ENCODE measurements at regions not wholly inside any gene's neighbourhood (a gene's known extent, or its start where the extent isn't known, plus 50 kb on each side); places are given as distances from the start of the nearest gene placed in this dataset.
A peak's percentile ranks its signal among the peaks of the same experiment; 100 is the strongest.
"Not testable (repeated sequence)": the region's sequence is repeated elsewhere in the genome, so short reads cannot be mapped to it uniquely, and the experiment has no call there.

GRCh38 chr6:109252261-109253041, 129.8 kb downstream of the CD164 start:
- DNase-seq: no peak

GRCh38 chr6:109251839-109252238, 130.4 kb downstream of the CD164 start:
- no peak for DNase-seq

DNA sequence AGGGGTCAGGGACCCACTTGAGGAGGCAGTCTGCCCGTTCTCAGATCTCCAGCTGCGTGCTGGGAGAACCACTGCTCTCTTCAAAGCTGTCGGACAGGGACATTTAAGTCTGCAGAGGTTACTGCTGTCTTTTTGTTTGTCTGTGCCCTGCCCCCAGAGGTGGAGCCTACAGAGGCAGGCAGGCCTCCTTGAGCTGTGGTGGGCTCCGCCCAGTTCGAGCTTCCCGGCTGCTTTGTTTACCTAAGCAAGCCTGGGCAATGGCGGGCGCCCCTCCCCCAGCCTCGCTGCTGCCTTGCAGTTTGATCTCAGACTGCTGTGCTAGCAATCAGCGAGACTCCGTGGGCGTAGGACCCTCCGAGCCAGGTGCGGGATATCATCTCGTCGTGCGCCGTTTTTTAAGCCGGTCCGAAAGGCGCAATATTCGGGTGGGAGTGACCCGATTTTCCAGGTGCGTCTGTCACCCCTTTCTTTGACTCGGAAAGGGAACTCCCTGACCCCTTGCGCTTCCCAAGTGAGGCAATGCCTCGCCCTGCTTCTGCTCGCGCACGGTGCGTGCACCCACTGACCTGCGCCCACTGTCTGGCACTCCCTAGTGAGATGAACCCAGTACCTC, 131.6 kb downstream of the CD164 start:
- not testable (repeated sequence) for DNase-seq

- no peak for DNase-seq
Observed at GRCh38 chr6:109243863-109244825, 138.1 kb downstream of the CD164 start.

- DNase-seq: peak; percentile 73
Observed at GRCh38 chr6:109242925-109243324, 139.3 kb downstream of the CD164 start.

- DNase-seq: no peak
Observed at GRCh38 chr6:109242029-109242428, 140.2 kb downstream of the CD164 start.

DNA sequence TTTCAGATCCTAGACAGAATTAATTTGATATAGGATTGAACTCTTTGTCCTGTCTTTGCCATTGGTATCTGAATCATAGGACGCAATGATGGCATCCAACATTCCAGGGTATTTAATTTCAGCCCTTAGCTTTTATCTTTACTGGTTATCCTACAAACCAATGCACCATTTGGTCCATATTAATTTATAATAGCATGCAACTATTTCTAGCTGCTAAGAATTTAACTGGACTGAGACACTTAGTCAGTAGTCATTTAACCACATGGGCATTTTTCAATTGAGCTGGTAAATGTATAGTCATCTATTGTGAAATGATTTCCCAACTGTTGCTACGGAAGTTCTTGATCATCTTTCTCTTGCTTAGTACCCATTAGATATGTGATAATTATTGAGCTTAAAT, 141.1 kb downstream of the CD164 start:
- peak; percentile 81 for DNase-seq

- DNase-seq: no peak
Observed at GRCh38 chr6:109240370-109241084, 141.7 kb downstream of the CD164 start.

GRCh38 chr6:109239651-109240321, 142.5 kb downstream of the CD164 start:
- DNase-seq: no peak

DNA sequence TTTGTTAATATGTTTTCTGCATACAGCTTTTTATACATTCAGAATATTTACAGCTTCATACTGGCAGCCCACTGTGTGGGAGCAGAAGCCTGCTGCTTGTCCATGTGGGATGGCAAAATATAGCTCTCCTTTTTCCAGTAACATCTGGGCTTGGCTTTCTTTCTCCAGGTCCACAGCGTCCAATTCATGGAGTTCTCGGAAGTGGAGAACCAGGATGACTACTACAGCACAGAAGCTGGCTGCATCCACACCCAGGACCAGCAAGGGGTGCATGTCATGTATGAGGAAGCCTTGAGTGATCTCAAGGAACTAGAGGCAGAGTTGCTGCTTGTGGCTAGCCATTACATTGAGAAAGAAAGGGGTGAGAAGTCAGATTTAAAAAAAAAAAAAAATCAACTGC, 143.1 kb downstream of the CD164 start:
- no peak for DNase-seq

DNA sequence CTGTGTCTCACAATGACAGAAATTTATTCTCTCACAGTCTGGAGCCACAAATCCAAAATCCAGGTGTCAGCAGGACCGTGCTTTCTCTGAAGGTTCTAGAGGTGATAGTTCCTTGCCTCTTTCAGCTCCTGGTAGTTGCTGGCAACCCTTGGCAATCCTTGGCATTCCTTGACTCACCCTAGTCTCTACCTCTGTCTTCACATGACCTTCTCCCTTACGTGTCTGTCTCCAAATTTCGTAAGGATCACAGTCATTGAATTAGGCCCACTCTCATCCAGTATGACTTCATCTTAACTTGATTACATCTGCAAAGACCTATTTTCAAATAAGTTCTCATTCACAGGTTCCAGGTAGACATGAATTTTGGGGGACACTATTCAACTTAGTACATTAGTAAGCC, 143.1 kb downstream of the CEP57L1 start:
- no peak for DNase-seq

DNA sequence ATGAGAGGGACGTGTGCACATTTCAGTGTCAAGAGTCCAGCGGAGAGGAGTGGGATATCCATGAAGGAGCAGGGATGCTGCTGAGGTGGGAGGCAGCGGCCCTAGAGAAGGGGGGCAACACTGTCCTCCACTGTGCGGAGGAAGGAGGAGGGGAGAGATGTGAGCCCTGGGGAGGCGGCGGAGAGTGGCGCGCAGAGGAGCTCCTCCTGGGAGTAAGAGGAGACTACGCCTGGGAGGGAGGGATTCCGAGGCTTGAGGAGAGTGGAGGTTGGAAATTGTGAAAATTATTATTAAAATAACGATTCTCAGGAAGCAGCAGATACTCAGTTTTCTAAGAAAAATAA, 142.7 kb downstream of the CEP57L1 start:
- DNase-seq: no peak

- DNase-seq: peak; percentile 35
Observed at GRCh38 chr6:109237077-109237985, 142.0 kb downstream of the CEP57L1 start.

DNA sequence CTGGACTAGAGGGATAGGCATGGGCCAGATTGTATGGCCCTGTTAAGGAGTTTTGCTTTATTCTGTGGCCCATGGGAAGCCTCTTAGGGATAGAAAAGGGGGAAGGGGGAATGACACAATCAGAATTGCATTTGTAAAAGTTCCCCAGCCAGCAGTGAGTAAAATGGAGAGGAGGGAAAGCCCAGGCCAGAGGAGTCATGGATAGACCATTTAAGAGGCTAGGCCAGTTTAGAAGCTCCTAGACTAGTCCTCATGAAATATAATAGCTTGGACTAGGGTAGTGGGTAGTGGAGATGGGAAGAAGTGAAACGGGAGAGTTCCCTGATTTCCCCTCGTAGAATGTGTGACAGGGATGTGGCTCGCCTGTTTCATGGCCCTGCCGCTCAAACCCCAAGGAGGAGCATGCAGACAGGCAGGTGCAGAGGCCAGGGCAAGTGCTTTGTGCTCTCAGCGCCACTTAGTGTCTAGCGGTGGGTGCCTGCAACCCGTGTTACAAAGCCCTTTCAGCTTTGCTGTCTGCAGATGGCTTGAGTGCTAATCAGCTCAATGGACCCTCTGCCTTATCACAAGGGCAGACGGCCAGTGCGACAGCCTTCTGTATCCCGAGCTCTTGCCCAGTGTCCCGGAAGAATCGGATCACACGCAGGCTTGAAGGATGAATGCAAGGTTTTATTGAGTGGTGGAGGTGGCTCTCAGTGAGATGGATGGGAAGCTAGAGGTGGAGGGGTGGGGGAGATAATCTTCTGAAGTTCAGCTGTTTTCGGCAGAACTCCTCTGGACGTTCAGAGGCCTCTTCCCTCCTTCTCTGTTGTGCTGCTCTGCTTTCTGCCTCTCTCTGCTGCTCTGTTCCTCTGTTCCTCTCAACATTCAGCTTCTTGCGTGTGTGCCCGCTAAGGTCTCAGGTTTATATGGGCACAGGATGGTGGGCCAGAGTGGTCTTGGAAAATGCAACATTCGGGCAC, 141.1 kb downstream of the CEP57L1 start:
- no peak for DNase-seq

- DNase-seq: no peak
Observed at GRCh38 chr6:109235481-109236038, 140.3 kb downstream of the CEP57L1 start.

DNA sequence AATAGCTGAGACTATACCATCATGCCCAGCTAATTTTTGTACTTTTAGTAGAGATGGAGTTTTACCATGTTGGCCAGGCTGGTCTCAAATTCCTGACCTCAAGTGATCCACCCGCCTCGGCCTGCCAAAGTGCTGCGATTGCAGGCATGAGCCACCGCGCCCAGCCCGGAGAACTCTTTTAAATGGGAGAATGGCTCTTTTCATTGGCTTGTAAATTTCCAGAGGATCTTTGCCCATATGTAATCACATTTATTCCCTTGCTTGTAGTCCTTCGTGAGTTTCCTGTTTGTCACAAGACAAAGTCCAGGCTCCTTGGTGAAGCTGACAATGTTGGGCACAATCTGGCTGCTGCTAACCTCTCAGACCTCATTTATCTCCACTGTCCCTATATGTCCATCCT, 135.1 kb downstream of the CEP57L1 start:
- DNase-seq: no peak

DNA sequence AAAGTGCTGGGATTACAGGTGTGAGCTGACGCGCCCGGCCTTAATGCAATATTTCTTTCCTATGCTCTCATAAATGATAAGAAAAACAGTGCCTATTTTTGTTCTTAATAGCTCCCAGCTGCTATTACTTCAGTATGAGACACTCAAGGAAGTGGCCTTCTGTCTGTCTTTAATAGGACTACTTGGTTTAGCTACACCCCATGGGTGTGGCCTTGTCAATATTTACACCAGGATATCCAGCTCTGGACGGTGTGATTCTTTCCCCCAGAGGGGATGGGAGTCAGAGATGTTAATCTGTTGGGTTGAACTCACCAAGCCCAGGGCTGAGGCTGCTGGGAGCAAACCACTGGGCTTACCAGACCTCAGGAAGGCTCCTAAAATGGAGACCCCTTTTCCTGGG, 134.2 kb downstream of the CEP57L1 start:
- DNase-seq: no peak

GRCh38 chr6:109227646-109228045, 132.3 kb downstream of the CEP57L1 start:
- no peak for DNase-seq

DNA sequence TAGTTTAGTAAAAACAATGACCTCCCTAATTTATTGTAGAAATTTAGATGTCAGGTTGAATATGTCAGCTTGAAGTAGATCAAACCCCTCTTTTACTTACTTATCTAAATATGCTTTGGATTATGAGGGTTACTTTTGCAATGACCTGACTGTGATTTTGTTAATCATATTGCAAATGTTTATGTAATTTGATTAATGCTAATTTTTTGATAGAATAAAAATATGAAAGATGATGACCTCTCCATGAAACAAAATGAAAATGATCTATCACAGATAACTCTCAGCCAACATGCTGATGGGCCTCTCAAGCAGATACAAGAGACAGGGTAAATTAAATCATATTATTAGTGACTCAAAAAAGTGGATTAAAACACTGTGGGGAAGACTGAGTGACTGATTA, 131.0 kb downstream of the CEP57L1 start:
- DNase-seq: no peak

GRCh38 chr6:109225946-109226345, 130.6 kb downstream of the CEP57L1 start:
- DNase-seq: no peak

All from fibroblast of skin of right biceps (primary cell).